HG03571 (cell line): ENCODE measurements at regions not wholly inside any gene's neighbourhood (a gene's known extent, or its start where the extent isn't known, plus 50 kb on each side); places are given as distances from the start of the nearest gene placed in this dataset.

Experiments
- ATAC-seq: cut with Tn5 transposase; IDR thresholded peaks from one replicate; pipeline ENCODE4 v1.9.1; 2021; ENCODE audit not compliant: unreplicated experiment

GRCh38 chr14:98288825-98289224 is 983.2 kb downstream of the BCL11B start:
- no peak for ATAC-seq

- no peak for ATAC-seq
Observed at GRCh38 chr14:98290596-98290995, 981.4 kb downstream of the BCL11B start.

GRCh38 chr14:98292191-98292590 is 979.8 kb downstream of the BCL11B start:
- ATAC-seq: no peak

GRCh38 chr14:98293576-98293975 is 978.4 kb downstream of the BCL11B start:
- no peak for ATAC-seq

- no peak for ATAC-seq
Observed at GRCh38 chr14:98296895-98297294, 975.1 kb downstream of the BCL11B start.

- no peak for ATAC-seq
Observed at GRCh38 chr14:98297567-98297966, 974.4 kb downstream of the BCL11B start.

GRCh38 chr14:98298481-98299244 is 973.3 kb downstream of the BCL11B start:
- no peak for ATAC-seq

GRCh38 chr14:98301681-98302080 is 970.3 kb downstream of the BCL11B start:
- ATAC-seq: no peak

- no peak for ATAC-seq
Observed at GRCh38 chr14:98304574-98304973, 967.4 kb downstream of the BCL11B start.

GRCh38 chr14:98309591-98309990 is 962.4 kb downstream of the BCL11B start:
- no peak for ATAC-seq

GRCh38 chr14:98312006-98312405 is 960.0 kb downstream of the BCL11B start:
- no peak for ATAC-seq

- ATAC-seq: no peak
Observed at GRCh38 chr14:98321841-98322240, 950.2 kb downstream of the BCL11B start.

- no peak for ATAC-seq
Observed at GRCh38 chr14:98323836-98324235, 948.2 kb downstream of the BCL11B start.

GRCh38 chr14:98325761-98326160 is 946.2 kb downstream of the BCL11B start:
- no peak for ATAC-seq

GRCh38 chr14:98328496-98328895 is 943.5 kb downstream of the BCL11B start:
- ATAC-seq: no peak

GRCh38 chr14:98334186-98334585 is 937.8 kb downstream of the BCL11B start:
- ATAC-seq: no peak

- no peak for ATAC-seq
Observed at GRCh38 chr14:98341211-98341610, 930.8 kb downstream of the BCL11B start.

- ATAC-seq: no peak
Observed at GRCh38 chr14:98345161-98345560, 926.8 kb downstream of the BCL11B start.

GRCh38 chr14:98347686-98348085 is 924.3 kb downstream of the BCL11B start:
- ATAC-seq: no peak

GRCh38 chr14:98348505-98348904 is 923.5 kb downstream of the BCL11B start:
- ATAC-seq: no peak

GRCh38 chr14:98350213-98350612 is 921.8 kb downstream of the BCL11B start:
- ATAC-seq: no peak

GRCh38 chr14:98364961-98365360 is 907.0 kb downstream of the BCL11B start:
- ATAC-seq: no peak

GRCh38 chr14:98366429-98366828 is 905.6 kb downstream of the BCL11B start:
- ATAC-seq: no peak
